ENCODE measurements at regions not wholly inside any gene's neighbourhood (a gene's known extent, or its start where the extent isn't known, plus 50 kb on each side); places are given as distances from the start of the nearest gene placed in this dataset.
A peak's percentile ranks its signal among the peaks of the same experiment; 100 is the strongest.

DNA sequence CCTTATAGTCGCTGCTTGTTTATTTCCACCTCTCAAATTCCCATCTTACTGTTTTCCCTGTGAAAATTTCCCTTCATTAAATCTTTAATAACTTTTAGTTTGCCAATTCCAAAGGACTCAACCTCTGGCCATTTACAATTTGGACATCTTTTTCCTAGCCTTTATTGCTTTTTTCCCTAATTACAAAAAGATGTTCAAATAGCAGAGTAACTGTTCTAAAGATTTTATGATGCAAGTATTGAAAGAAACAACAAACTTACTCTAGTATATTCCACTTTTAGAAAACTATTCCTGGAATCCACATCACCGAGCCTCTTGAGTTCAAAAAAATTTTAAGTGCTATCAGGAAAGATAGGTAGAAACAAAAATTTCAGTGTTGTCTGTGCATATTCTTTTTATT, 174.1 kb upstream of the UBE2E2 start:
- no peak for DNase-seq

DNA sequence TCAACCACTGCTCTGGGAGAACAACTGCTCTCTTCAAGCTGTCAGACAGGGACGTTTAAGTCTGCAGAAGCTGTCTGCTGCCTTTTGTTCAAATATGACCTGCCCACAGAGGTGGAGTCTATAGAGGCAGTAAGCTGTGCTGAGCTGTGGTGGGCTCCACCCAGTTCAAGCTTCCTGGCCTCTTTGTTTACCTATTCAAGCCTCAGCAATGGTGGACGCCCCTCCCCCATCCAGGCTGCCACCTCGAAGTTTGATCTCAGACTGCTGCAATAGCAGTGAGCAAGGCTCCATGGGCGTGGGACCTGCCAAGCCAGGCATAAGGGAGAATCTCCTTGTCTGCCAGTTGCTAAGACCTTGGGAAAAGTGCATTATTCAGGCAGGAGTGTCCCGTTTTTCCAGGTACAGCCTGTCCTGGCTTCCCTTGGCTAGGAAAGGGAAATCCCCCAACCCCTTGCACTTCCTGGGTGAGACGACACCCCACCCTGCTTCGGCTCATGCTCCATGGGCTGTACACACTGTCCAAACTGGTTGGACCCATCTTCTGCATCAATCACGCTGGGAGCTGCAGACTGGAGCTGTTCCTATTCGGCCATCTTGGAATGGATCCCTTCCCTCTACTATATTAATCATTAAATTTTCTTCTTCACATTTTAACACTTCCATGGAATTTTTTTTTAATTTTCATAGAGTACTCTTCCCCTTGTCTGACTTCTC, 167.0 kb upstream of the UBE2E2 start:
- DNase-seq: peak; percentile 0

DNA sequence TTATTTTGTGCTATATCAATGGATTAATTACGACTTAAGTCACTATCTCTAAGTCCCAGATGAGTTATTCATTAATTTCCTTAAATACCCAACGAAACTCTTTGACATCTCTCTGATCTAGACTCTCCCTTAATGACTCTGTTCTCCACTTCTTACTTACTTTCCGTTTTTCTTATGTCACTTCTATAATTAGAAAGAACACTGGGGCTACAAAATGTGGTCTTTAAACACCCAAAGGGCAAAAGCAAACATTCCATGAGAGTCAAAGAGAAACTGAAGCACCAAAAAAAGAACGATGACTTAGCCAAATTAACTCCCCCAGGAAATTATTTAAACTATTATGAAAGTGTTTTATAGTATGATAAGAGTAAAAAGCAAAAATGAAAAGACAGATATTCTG, 166.4 kb upstream of the UBE2E2 start:
- no peak for DNase-seq

DNA sequence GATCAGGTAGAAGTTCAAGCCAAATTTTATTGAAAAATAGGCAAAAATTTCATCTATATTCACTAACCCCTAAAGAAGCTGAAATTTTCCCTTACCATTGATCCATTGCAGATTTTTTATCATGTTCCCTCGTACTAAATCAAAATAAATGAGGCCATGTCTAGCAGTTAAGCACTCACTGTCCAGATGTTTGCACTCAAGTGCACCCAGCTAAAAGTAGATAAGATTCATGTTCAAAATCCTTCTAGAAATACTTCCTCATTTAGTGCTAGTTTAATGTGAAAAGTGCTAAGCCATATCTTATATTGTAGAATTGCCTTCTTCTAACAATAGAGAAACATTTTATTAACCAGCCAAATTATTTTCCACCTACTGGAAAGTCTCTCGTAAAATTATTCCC, 164.7 kb upstream of the UBE2E2 start:
- DNase-seq: no peak

DNA sequence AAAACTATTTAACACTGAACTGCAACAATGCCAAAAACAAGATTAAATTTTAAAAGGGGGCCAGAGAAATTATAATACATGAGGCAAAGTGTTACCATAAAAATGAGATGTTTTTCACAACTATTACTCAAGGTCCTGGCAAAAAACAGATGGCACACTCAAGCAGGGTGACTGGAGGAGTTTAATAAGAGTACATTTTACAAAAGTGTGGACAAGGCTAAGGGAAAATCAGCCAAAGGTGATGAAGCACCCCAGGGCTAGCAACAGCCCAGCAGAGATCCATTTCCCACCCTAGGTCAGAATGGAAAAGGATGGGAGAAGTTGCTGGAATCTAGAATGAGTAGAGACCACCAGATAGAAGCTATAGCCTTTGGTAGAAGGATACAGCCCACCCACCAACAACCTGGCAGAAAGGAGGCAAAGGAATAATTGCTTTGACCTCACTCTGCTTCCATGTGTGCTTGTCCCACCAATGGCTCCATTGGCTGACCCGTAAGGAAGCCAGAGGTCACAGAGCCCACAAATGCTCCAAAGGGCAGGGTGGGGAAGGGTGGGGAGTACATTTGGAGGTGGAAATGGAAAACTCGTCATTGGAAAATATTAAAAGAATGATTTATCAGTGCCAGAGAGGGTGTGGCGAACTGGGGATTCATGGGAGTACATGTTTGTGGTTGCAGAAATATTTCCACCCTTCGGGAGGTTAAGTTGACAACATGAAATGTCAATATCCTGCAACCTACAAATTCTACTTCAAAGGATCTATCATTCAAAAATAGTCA, 161.0 kb upstream of the UBE2E2 start:
- DNase-seq: no peak

DNA sequence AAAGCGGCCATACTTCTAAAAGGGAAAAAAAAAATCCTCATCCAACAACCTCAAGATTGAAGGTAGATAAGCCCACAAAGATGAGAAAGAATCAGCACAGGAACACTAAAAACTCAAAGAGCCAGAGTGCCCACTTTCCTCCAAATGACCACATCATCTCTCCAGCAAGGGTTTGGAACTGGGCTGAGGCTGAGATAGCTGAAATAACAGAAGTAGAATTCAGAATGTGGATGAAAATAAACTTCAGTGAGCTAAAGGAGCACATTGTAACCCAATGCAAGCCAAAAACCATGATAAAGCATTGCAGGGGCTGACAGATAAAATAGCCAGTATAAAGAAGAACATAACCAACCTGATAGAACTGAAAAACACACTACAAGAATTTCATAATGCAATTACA, 158.7 kb upstream of the UBE2E2 start:
- DNase-seq: no peak

DNA sequence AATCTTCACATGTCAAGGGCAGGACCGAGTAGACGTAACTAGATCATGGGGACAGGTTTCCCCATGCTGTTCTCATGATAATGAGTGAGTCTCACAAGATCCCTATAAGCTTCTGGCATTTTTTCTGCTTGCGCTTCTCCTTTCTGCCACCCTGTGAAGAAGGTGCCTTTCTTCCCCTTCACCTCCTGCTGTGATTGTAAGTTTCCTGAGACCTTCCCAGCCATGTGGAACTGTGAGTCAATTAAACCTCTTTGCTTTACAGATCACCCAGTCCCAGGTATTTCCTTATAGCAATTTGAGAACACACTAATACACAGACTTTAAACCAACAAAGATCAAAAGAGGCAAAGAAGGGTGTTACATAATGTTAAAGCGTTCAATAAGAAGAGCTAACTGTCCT, 156.6 kb upstream of the UBE2E2 start:
- DNase-seq: no peak

DNA sequence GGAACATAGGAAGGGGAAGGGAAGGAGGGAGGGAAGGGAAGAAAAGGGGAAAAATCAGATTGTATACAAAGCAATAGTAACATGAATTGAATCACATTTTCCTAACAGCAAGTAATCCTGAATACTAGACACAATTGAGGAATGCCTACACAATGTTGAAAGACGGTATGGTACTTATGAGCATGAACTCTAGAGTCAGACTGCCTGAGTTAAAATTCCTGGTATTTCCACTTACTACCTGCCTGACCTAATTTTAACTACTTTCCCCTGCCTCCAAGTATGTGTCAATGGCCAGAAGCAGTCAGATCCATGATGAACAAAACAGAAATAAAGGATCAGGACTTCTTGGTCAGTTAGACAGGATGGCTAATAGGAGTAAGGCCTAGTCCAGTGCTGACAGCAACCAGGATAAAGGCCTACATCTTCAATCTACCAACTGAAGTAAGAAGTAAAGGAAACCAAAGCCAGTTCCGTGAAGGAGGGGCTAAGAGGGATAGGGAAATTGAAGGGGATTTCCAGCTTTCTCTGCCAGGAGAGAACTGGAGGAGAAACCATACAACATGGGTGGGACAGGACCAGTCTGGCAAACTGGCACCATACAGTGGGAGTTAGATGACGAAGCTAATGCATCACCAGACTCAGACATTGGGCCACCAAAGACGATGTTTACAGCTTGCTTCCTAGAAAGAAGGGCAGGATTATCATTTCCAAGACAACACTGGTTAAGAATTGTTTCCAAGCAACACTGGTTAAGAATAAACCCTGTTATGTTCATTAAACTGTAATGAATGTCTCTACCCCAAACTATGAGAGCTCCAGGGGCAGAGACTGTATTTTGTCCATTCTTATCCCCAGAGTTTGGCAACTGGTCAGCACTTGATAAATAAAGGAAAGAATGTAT, 151.6 kb upstream of the UBE2E2 start:
- no peak for DNase-seq

DNA sequence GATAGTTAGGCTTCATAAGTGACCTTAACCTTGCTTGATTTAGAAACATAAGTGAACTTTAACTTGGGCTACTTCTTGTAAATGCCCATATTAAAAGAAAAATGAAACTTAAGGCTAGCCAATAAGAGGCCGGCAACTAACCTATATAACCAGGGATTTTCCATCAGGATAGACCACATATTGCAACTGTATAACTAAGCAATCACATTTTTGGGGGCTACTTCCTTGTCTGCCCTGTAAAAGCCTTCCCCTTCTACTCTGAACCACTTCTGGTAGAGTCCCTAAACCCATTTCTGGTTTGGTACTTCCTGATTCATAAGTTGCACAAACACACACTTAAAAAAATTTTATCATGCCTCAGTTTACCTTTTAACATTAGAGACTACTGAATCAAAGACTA, 150.9 kb upstream of the UBE2E2 start:
- no peak for DNase-seq

DNA sequence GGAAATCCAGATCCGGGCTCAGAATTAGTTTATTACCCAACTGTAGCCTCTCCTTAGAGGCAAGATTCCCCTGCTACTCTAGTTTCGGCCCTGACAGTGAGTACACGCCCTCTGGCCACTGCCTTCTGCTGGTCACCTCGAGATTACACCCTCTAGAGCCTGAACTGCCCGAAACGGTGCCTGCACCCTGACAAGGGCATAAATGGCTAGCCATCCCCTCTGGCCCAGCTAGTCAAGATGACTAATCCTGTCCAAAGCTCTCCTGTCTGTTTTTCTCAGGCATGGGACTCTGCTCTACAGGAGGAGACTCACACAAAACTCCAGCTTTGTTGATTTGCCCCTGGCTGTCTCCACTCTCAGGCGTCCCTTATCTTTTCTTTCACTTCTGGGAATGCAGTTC, 150.5 kb upstream of the UBE2E2 start:
- no peak for DNase-seq

DNA sequence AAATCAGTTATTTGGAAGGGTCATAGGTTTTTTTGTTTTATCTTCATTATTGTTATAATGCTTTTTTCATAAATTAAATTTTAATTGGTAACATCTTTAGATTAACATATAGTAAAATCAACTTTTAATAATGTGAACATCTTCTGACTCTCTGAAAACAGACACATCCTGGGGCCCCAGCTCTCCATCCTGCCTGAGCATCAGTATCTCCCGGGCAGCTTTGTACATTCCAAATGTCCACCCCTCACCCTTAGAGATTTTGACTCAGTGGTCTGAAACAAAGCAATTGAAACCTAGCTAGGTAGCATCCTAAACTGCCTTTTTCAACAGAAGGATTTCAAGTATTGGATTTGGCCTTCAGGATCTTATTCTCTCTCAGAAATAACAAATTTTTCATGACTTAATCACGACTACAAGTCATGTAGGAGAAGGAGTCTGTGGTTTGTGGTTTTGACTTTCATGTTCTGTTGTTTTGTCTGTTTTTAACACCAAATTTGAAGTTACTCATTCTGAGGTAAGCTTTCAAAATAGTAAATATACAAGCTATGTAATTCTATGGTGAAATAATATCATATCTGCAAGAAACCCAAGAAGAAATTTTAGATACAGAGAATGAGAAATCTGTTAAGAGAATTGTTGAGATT, 147.3 kb upstream of the UBE2E2 start:
- no peak for DNase-seq

DNA sequence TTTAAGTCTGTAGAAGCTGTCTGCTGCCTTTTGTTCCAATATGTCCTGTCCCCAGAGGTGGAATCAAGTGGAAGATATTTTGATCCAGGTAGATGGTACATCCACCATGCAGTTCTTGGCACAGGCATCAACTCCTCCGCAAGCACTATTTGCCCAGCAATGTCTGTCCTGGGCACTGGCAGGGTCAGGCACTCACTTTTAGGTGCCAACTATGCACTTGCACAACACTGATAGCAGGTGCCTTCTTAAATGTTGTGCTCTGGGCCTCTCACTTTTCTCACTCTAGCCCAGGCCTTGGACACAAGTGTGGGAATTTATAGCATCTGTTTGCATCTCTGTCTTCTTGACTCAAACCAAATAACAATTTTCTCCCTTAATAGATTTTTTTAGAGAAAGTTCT, 140.5 kb upstream of the UBE2E2 start:
- DNase-seq: no peak

DNA sequence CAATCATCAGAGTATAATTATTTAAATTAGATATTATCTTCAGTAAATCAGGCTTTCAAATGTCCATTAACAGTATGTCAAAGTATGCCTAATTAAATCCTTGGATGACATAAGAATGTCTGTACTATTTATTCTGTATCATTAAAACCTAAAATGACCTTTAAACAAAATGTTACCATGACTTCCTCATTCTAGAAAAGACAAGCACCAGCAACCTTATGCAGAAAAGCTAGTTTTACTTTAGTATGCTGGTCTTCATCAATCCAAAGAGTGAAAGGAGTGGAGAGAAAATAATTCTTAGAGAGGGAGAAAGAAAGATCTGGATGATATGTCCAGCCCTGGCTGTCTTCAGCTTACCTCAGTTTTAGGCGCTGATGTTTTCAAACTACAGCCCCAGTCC, 140.1 kb upstream of the UBE2E2 start:
- DNase-seq: no peak

DNA sequence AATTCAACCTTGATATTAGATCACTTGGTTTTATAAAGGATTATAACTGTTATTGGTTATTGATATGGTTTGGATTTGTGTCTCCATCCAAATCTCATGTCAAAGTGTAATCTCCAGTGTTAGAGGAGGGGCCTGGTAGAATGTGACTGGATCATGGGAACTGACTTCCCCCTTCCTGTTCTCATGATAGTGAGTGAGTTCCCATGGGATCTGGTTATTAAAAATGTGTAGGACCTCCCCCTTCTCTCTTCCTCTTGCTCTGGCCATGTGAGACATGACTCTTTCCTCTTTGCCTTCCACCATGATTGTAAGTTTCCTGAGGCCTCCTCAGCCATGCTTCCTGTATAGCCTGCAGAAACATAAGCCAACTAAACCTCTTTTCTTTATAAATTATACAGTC, 136.0 kb upstream of the UBE2E2 start:
- no peak for DNase-seq

DNA sequence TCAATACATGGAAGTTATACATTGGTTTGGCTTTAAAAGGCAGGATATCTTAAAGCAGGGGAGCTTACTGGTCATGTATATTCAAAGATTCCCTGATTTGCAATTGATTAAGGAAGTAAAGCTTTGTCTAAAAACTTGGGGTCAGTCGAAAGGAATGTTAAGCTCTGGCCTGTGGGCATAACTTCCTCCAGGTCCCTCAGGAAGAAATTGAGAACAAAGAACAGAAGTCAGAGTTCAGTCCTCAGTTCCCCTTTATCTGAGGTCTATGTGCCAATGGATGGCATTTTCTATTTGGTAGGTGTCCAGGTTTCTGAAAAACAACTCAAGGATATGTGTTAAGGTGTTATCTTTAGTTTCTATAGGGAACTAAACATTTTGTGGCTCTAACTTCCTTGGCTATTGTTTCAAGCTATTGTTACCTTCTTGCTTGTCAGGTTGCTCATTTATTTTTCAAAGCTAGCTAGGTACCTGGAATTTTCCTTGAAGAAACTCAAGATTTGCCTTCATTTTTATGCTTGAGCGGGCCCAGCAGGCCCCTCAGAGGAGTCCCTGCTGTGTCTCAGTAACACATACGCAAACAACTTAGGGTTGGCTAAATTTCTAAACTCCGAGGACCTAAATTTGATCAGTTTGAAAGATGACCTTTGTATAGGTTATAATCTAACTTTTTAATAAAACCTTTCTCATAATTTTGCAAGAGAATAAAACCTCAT, 135.0 kb upstream of the UBE2E2 start:
- no peak for DNase-seq

DNA sequence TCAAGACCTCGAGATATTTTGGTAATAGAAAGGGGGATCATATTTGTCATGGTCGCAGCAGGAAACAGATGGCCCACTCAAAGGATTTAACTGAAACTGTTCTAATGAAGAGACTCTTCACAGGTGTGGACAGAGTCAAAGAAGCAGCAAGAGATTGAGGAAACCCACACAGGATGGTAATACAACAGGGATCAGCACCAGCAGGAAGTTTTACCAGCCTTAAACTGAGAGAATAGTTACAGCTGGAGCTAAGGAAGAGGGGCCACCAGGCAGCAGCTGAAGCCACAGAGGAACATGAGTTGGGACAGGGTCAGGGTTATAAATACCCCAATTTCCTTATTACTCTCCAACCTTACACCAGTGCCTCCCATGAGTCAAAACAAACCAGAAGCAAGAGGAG, 131.8 kb upstream of the UBE2E2 start:
- peak; percentile 1 for DNase-seq

DNA sequence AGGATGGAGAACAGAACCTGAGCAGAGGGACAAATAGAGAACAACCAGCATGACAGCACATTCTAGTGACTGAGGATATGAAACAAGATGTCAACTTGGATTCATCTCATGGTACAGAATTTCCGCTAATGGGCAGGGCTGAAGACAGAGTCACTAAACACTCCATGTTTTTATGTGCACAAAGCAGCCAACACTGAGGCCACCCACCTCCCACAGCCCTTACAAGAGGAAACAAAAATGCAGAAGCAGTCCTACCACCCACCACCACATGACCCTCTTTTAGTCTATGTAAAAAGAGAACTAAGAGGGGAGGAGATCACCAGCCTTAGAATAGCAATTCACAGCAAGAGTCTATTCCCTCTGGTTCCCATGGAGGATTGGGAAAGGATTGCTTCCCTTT, 131.4 kb upstream of the UBE2E2 start:
- DNase-seq: no peak

DNA sequence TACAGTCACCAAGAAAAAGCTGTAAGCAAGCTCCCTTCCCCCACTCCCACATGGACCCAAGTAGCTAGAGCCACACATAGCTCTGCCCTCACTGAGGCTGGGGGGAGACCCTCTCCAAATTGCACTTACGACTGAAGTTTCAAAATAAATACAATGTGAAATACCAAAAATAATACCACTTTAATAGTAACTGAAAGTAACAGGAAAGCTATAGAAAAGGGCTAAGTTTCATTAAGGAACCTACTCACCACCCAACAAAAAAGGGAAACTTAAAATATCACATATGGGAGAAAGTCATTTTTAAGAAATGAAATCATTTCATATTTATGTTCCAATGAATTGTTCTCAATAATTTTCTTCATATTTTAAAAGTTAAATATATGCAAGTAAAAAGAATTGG, 130.4 kb upstream of the UBE2E2 start:
- DNase-seq: no peak

DNA sequence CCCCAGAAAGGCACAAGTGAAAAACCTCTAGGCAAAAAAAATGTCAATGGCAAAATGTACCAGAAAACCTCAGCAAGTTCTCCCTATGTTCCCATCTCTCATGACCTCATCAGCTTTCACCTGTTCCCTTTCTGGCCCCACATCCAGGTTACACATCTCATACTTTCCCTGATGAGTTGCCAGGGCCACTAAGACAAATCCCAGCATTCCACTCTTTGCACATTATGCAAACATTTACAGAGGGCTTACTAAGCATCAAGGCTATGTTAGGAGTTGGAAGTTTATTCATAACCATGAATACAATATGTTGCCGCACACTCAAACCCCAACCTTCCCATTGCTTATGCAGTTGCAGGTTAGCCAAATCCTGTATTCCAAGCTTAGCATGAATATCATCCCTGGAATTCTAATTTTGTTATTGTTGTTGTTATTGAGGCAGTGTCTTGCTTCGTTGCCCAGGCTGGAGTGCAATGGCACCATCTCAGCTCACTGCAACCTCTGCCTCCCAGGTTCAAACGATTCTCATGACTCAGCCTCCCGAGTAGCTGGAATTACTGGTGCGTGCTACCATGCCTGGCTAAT, 129.3 kb upstream of the UBE2E2 start:
- DNase-seq: no peak

DNA sequence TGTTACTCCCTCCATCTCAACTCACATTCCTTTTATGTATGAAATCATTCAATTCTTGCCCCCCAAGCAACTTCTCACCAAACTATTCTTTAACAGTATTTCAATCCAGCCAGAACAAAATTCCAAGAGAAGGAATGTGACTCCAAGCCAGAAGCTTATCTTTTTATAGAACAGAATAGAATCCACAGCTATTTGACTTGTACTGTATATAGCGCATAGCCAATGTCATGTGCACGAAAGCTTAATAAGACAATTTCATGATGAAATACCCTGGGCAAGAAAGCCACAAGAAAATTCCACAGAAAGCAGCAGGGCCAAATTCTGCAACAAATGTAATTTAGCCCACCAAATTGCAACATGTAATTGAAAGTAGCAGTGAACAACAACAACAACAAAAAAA, 127.6 kb upstream of the UBE2E2 start:
- no peak for DNase-seq

DNA sequence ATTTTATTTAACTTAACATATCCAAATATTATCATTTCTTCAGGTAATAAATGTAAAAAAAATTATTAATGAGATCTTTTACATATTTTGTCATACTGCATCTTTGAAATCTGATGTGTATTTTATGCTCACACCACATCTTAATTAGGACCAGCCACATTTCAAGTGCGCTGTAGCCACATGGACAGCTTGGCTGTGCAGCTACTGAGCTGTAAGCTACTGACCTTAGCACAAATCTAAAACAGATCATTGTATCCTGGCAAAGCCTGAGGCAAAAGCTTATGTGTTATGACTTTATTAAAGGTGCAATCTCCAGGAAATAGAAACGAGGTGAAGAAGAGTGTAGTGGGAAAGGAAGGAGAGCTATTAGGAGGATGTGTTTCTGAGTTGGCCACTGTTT, 126.7 kb upstream of the UBE2E2 start:
- DNase-seq: no peak

DNA sequence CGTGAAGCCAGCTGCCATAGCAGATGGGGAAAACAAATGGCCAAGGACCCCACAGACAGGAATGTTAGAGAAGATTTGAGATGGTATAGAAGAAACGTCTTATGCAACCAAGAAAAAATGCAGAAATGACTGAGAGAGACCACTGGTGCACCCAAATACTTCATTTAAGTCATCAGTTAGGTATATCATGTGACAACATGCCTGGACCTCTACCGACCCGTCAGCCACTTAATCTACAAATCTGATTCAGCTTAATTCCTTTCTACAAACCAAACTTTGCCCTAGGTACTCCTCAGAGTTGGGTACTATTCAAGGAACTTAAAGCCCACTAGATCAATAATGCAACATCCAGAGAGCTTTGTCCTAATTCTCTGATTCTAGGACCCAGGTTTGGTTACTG, 126.0 kb upstream of the UBE2E2 start:
- DNase-seq: no peak

Data from NCI-H69 (cell line).